GM19463 (cell line): ENCODE measurements at regions not wholly inside any gene's neighbourhood (a gene's known extent, or its start where the extent isn't known, plus 50 kb on each side); places are given as distances from the start of the nearest gene placed in this dataset.

Experiments used
- ATAC-seq: cut with Tn5 transposase; IDR thresholded peaks from one replicate; pipeline ENCODE4 v1.9.1; 2021; ENCODE audit warnings: mild to moderate bottlenecking, moderate library complexity; ENCODE audit not compliant: unreplicated experiment

DNA sequence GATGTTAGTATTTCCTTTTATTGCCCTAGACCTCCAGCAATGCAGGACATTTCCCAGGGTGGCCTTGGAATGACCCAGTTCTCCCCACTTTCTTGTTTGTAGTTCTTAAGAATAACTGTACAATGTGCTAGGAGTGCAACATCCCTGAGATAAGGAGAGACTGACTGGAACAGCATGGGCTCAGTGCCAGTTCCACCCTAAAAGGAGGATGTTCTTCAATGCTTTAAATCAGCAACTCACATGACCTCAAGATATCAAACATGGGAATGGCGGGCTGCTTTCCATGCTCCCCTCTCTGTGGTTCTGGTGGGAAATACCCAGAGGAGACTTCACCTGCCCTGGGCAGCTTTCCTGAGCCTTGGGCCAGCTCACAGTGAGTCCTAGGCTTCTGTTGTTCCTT, 766.9 kb upstream of the FBXO33 start:
- no peak for ATAC-seq

DNA sequence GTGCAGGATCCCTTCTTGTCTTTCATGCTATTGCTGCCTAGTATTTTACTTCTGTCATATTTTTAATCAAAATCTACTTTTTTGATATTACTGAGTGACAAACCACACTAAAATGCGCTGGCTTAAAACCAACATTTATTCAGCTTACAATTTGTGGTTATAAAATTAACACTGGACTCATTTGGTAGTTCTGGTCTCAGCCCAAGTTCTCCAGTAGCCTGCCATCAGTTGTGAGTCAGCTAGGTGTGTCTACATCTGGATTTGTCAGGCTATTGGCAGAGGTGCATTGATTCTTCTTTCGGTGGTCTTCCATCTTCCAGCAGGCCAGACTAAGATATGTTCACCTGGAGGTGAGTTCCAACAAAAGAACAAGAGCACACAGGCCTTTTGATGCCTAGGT, 765.1 kb upstream of the FBXO33 start:
- no peak for ATAC-seq

DNA sequence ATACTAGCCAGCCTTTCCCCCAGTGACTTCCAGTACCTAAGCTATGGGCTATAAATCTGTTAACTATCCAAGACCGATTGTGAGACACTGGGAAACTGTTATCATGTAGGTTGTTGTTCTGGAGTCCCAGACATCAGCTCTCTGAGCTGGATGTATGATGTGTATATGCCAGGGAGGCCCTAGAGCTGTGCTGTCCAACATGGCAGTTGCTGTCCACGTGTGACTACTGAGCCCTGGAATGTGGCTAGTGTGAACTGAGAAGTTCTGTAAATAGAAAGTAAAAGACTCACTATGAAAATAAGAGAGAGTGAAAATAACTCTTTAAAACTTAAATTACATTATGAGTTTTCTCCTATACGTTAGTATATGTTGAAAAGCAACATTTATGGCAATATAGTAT, 755.8 kb upstream of the FBXO33 start:
- no peak for ATAC-seq

DNA sequence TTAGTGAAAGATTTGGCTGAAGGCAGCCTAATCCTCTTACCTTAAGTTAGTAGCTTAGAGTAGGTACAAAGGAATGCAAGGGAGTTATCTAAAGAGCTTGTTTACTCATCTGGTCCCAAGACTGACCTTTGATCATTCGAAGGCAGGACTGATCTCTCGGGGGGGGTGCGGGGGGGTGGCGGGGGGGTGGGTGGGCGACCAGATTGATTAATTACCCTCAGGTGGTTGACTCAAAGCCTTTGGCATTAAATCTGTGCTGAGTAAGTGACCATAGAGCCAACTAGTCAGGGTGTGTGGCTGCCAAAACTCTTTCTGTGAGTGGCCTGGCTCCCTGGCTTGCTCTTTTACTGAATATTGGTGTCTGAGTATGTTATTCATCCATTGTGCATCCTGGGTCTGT, 731.9 kb upstream of the FBXO33 start:
- no peak for ATAC-seq

GRCh38 chr14:40139657-40140056, 707.4 kb upstream of the FBXO33 start:
- no peak for ATAC-seq

- no peak for ATAC-seq
Measured at GRCh38 chr14:40133463-40133862, 701.2 kb upstream of the FBXO33 start.

DNA sequence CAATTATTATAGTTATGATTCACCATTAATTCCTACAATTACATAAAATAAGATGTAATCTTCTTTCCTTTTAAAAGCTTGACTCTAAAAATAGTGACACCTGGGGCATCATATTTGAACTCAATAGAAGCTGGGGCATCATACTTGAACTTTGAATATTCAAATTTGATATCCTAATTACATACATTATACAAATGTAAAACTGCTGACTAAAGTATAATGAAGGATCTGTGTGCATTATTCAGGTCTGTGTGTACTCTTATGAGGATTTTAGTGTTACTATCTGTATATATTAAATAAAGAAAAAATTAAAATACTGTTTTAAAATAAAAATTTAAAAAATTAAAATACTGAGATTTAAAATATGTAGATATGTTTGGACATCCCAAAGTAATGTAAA, 696.9 kb upstream of the FBXO33 start:
- ATAC-seq = no peak

GRCh38 chr14:40123816-40124215, 691.6 kb upstream of the FBXO33 start:
- no peak for ATAC-seq

DNA sequence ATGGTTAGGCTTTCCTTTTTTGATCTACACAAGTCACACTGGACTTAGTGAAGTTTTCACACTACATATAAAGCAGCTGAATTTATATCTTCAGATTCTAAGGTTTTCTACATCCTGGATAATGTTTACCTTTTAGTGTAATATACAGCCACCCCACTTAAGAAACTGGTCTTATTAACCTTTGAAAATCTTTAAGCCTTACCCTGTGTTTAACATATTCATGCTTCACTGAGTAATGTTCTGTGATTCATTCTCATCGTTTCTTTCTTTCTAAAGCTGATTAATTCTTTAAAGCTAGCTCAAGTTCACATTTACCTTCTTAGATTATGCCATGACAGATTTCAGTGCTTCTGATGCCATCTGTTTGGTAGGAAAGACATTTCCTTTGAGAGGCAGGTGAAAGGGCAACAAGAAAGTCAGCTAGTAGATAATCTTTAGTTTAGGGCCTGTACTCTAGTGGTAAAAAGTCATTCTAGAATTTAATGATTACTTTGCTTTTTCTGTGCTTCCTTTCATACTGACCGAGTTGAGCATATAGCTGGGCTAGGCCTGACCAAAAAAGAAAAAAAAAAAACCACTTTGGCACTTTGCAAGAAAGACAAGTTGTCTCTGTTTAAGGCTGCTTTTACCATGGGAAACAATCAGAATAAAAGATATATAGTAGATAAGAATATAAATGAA, 690.9 kb upstream of the FBXO33 start:
- ATAC-seq = peak; percentile 45

- ATAC-seq = peak; percentile 46
Measured at GRCh38 chr14:40119765-40120164, 687.5 kb upstream of the FBXO33 start.

DNA sequence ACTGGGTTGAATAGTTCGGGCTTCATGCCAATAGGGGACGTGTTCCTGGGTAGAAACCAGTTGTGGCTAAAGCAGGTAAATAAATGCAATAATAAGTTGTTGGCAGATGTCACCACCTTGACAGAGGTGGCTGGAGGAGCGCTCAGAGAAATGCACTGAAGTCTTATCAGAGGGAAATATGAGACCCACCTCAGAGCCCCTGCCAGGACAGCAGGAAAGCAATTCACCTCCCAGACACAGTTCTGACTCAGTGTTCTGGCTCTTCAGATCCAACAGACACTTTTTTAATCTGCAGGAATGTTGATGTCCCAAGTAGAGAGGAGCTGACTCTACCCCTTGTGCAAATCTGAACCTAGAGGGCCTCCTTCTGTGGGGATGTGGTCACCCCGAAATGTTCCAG, 687.1 kb upstream of the FBXO33 start:
- ATAC-seq = peak; percentile 9

DNA sequence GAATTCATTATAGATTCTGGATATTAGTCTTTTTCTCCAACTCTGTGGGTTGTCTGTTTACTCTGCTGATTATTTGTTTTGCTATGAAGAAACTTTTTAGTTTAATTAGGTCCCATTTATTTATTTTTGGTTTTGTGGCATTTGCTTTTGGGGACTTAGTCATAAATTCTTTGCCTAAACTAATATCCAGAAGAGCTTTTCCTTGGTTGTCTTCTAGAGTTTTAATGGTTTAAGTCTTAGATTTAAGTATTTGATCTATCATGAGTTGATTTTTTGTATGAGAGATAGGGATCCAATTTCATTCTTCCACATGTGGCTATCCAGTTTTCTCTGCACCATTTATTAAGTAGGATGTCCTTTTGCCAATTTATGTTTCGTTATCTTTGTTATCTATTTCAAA, 683.4 kb upstream of the FBXO33 start:
- no peak for ATAC-seq

DNA sequence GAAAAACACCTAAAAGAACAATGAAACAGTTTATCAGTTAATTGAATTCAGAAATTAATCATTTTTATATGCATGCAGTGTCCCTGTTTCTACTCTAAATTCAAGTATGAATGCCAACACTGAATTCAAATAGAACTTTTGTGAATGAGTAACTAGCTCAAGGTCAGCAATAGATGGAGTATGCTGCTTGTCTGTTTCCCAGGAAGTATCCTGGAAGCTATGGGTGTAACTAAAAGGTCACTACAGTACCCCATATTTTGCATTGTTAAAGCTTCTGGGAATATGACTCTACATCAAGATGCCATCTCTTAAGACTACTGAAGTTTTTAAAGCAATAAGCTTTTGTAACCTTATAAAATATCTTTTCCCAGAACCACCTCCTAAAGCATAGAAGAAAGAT, 681.4 kb upstream of the FBXO33 start:
- ATAC-seq = no peak

- no peak for ATAC-seq
Measured at GRCh38 chr14:40100544-40101196, 668.4 kb upstream of the FBXO33 start.

GRCh38 chr14:40099316-40099715, 667.1 kb upstream of the FBXO33 start:
- ATAC-seq = no peak

- ATAC-seq = no peak
Measured at GRCh38 chr14:40098468-40098867, 666.2 kb upstream of the FBXO33 start.

DNA sequence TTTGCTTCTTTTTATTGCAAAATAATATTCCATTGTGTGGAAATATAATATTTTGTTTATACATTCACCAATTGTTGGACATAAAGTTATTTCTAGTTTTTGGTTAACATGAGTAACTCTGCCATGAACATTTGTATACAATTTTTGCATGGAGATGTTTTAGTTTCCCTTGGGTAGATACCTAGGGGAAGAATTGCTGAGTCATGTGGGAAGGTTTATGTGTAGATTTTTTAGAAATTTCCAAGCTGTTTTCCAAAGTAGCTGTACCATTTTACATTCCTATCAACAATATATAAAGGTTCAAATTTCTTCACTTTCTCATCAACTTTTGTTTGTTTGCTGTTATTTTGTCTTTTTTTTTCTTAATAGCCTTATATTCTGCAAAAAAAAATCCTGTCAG, 664.7 kb upstream of the FBXO33 start:
- no peak for ATAC-seq

- no peak for ATAC-seq
Measured at GRCh38 chr14:40093800-40094199, 661.6 kb upstream of the FBXO33 start.

GRCh38 chr14:40074169-40074568, 641.9 kb upstream of the FBXO33 start:
- ATAC-seq = no peak

- ATAC-seq = no peak
Measured at GRCh38 chr14:40072175-40072574, 639.9 kb upstream of the FBXO33 start.

DNA sequence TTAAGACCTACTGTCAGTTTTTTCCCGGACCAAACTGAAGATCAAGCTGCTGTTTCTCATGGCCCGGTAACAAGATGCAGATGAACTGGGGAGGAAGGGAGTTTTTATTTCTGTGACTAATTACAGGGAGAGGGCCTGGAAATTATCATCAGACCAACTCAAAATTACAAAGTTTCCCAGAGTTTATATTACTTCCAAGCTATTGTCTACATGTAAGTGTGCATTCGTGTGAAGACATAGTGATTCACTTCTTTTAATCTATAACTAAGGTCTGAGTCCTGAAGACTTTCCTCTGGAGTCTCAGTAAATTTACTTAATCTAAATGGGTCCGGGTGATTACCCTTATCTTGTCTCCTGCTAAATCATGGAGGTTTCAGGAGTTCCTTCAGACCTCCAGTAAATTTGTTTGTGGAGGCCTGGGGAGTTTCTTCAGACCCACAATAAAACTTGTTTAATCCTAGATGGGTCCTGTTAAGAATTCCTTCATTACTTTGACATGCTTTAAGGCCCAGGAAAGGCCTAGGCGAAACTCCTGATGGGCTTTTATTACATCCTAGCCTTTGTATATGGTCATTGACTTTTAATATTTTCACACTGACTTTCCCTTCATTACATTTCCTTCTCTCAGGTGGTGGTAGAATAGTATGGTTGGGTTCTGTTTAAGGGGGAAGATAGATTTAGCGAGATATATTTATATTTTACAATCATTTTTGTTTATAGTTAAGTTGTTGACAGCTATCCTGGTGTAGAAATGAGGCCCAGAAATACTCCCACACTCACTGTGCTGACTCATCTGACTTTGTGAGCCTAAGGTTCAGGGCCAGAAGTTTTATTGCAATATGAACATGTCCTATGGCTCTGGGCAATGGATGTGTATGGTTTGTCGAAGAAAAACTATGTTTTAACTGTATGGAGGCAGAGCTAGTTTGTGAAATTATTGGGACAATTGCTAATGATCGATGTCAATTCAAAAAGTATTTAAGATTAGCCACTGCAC, 627.0 kb upstream of the FBXO33 start:
- ATAC-seq = no peak

DNA sequence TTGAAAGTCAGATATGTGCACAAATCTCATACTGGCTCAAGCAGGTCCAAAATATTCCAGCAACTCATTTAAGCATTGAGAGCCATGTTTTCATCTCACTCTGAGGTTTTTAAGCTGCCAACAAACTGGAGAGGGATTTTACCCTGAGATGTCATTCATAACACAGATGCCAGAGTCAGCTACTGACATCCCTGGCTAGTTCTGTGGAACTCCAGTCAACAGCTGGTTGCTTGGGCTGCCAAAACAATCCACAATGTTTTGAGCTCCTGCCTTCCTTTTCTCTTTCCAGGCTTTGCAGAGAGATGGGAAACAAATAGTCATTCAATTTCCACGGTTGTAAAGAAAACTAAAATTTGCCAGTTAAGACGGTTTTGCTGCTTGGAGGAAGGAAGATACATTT, 621.2 kb upstream of the FBXO33 start:
- ATAC-seq = no peak
